AG09309 (cell line): ENCODE measurements at regions not wholly inside any gene's neighbourhood (a gene's known extent, or its start where the extent isn't known, plus 50 kb on each side); places are given as distances from the start of the nearest gene placed in this dataset.

Experiments used
- DNase-seq: peaks from one replicate; pipeline ENCODE4 v3.0.0-alpha.2; 2010; ENCODE audit warnings: low read depth
- H3K4me3 ChIP-seq: 2 replicates; pipeline ENCODE4 v1.5.1; 2011; ENCODE audit warnings: mild to moderate bottlenecking, low read depth, low read length, moderate library complexity; ENCODE audit not compliant: control insufficient read depth
- CTCF ChIP-seq: IDR thresholded peaks from 2 replicates; pipeline ENCODE4 v1.5.1; 2011; ENCODE audit warnings: mild to moderate bottlenecking, low read depth, low read length, inconsistent platforms; ENCODE audit not compliant: insufficient read depth, control insufficient read depth; ENCODE audit errors: missing control alignments

GRCh38 chr18:76571689-76572088, 76.6 kb upstream of the ZNF516 start:
- no peak overlapping the region for H3K4me3 ChIP-seq
- TF ChIP-seq CTCF: no peak
- no peak for DNase-seq

GRCh38 chr18:76570856-76571255, 75.8 kb upstream of the ZNF516 start:
- no peak for DNase-seq
- H3K4me3 ChIP-seq: no peak overlapping the region
- TF ChIP-seq CTCF: no peak

- no peak overlapping the region for H3K4me3 ChIP-seq
- no peak for DNase-seq
- no peak for TF ChIP-seq CTCF
These were observed 74.8 kb upstream of the ZNF516 start for GRCh38 chr18:76569644-76570419.

- no peak for DNase-seq
- no peak for TF ChIP-seq CTCF
- H3K4me3 ChIP-seq: no peak overlapping the region
These were observed 73.7 kb upstream of the ZNF516 start for GRCh38 chr18:76568731-76569130.

GRCh38 chr18:76567835-76568445, 72.9 kb upstream of the ZNF516 start:
- no peak for DNase-seq
- TF ChIP-seq CTCF: no peak
- H3K4me3 ChIP-seq: no peak overlapping the region

GRCh38 chr18:76566987-76567386, 71.9 kb upstream of the ZNF516 start:
- no peak for DNase-seq
- no peak overlapping the region for H3K4me3 ChIP-seq
- TF ChIP-seq CTCF: no peak
